SK-N-SH (cell line): ENCODE measurements at regions not wholly inside any gene's neighbourhood (a gene's known extent, or its start where the extent isn't known, plus 50 kb on each side); places are given as distances from the start of the nearest gene placed in this dataset.

Experiments used
- CTCF ChIA-PET: fragments of 300-600, 350-600 bp; formaldehyde crosslinking; extraction: SDS; loops from one replicate; lab custom pipeline; 2021; lab: Yijun Ruan, JAX
- POLR2A ChIA-PET: fragments of 350-600 bp; sonication (Branson Sonifier 250); formaldehyde crosslinking; extraction: SDS; loops from one replicate; lab custom pipeline; 2020; ENCODE audit warnings: antibody characterized with exemption, inconsistent platforms; lab: Yijun Ruan, JAX
- DNase-seq: peaks from one replicate; pipeline ENCODE4 v3.0.0; 2012
- H2AFZ ChIP-seq: fragments of 200-600 bp; sonication (generic); 2 replicates; pipeline ENCODE4 v1.8.1; 2016; ENCODE audit warnings: antibody characterized with exemption, mild to moderate bottlenecking, low read depth
- H3F3A ChIP-seq: fragments of 200-600 bp; sonication (generic); replicated peaks from 2 replicates; pipeline ENCODE3; 2016; ENCODE audit warnings: antibody characterized with exemption, mild to moderate bottlenecking; ENCODE audit not compliant: insufficient read depth
- H3K27ac ChIP-seq, 2 experiments: fragments of 200-500 bp in 1 of 2; fragments of 200-600 bp in 1 of 2; sonication (Bioruptor generic) in 1 of 2; sonication (generic), shearing (Covaris generic) in 1 of 2; 2 replicates each; pipeline versions ENCODE4 v1.5.1 to v1.6.1; 2014 to 2016; ENCODE audit warnings: low read depth in 2 of 2, inconsistent platforms in 1 of 2, low read length in 1 of 2, mild to moderate bottlenecking in 1 of 2, mixed read lengths in 1 of 2
- H3K27me3 ChIP-seq: fragments of 200-600 bp; sonication (generic), shearing (Covaris generic); 2 replicates; pipeline ENCODE4 v1.6.1; 2016; ENCODE audit warnings: mixed run types; ENCODE audit not compliant: insufficient read depth
- H3K36me3 ChIP-seq, 2 experiments: fragments of 200-500 bp in 1 of 2; fragments of 200-600 bp in 1 of 2; sonication (Bioruptor generic) in 1 of 2; sonication (generic) in 1 of 2; replicated peaks in 1 of 2; 2 replicates each; pipeline versions ENCODE3 to v1.5.1; 2014 to 2016; ENCODE audit warnings: low read length in 1 of 2, mild to moderate bottlenecking in 1 of 2; ENCODE audit not compliant: insufficient read depth in 2 of 2, control insufficient read depth in 1 of 2
- H3K4me1 ChIP-seq, 2 experiments: fragments of 200-500 bp in 1 of 2; fragments of 200-600 bp in 1 of 2; sonication (Bioruptor generic) in 1 of 2; sonication (generic), shearing (Covaris generic) in 1 of 2; 2 replicates each; pipeline versions ENCODE4 v1.5.1 to v1.6.1; 2014 to 2016; ENCODE audit warnings: low read depth in 1 of 2, low read length in 1 of 2, mixed run types in 1 of 2; ENCODE audit not compliant: insufficient read depth in 2 of 2, control insufficient read depth in 1 of 2
- H3K4me2 ChIP-seq: fragments of 200-600 bp; sonication (generic), shearing (Covaris generic); 2 replicates; pipeline ENCODE4 v1.6.1; 2017; ENCODE audit warnings: mixed run types
- H3K4me3 ChIP-seq, 2 experiments: fragments of 200-500 bp in 1 of 2; fragments of 200-600 bp in 1 of 2; sonication (Bioruptor generic) in 1 of 2; sonication (generic), shearing (Covaris generic) in 1 of 2; 2 replicates each; pipeline versions ENCODE4 v1.5.1 to v1.8.1; 2014 to 2016; ENCODE audit warnings: low read depth in 2 of 2, inconsistent platforms in 1 of 2, low read length in 1 of 2, mild to moderate bottlenecking in 1 of 2, mixed read lengths in 1 of 2, moderate library complexity in 1 of 2
- H3K79me2 ChIP-seq: fragments of 200-600 bp; sonication (generic); 2 replicates; pipeline ENCODE4 v1.8.1; 2017; ENCODE audit warnings: mild to moderate bottlenecking; ENCODE audit not compliant: insufficient read depth
- H3K9ac ChIP-seq: fragments of 200-600 bp; sonication (generic); 2 replicates; pipeline ENCODE4 v1.6.1; 2017; ENCODE audit warnings: mixed run types
- H3K9me2 ChIP-seq: fragments of 200-600 bp; sonication (generic); 2 replicates; pipeline ENCODE4 v1.6.1; 2017; ENCODE audit warnings: mixed run types
- H3K9me3 ChIP-seq: fragments of 200-600 bp; sonication (generic); 2 replicates; pipeline ENCODE4 v1.6.1; 2017; ENCODE audit warnings: mixed run types, mild to moderate bottlenecking, moderate library complexity
- H4K20me1 ChIP-seq: fragments of 200-600 bp; sonication (generic); 2 replicates; pipeline ENCODE4 v1.6.1; 2017; ENCODE audit warnings: mild to moderate bottlenecking, mixed run types; ENCODE audit not compliant: insufficient read depth
- ELF1 ChIP-seq: IDR thresholded peaks from 2 replicates; pipeline ENCODE4 v1.4.0; 2012
- EP300 ChIP-seq, 2 experiments: IDR thresholded peaks; 2 replicates each; pipeline versions ENCODE4 v1.4.0 to v1.6.1; 2012; ENCODE audit warnings: borderline replicate concordance in 1 of 2, low read depth in 1 of 2, low read length in 1 of 2
- EZH2phosphoT487 ChIP-seq: fragments of 200-600 bp; sonication (generic); IDR thresholded peaks from 2 replicates; pipeline ENCODE4 v1.6.1; 2017; ENCODE audit warnings: low read depth, mixed run types, mild to moderate bottlenecking, antibody characterized with exemption, moderate library complexity, borderline replicate concordance
- GABPA ChIP-seq: IDR thresholded peaks from 2 replicates; pipeline ENCODE4 v1.4.0; 2012; ENCODE audit warnings: low read depth, mild to moderate bottlenecking
- JUND ChIP-seq: IDR thresholded peaks from 2 replicates; pipeline ENCODE4 v1.4.0; 2012
- NFIC ChIP-seq: IDR thresholded peaks from 2 replicates; pipeline ENCODE4 v1.4.0; 2012; ENCODE audit warnings: borderline replicate concordance
- NRF1 ChIP-seq: IDR thresholded peaks from 2 replicates; pipeline ENCODE4 v1.6.1; 2012; ENCODE audit warnings: low read depth, mild to moderate bottlenecking, low read length
- POLR2AphosphoS5 ChIP-seq: IDR thresholded peaks from 2 replicates; pipeline ENCODE4 v1.6.1; 2012; ENCODE audit warnings: low read depth, low read length
- RAD21 ChIP-seq: IDR thresholded peaks from 2 replicates; pipeline ENCODE4 v1.6.1; 2012; ENCODE audit warnings: mild to moderate bottlenecking, low read length
- RFX5 ChIP-seq: IDR thresholded peaks from 2 replicates; pipeline ENCODE4 v1.6.1; 2012; ENCODE audit warnings: mild to moderate bottlenecking, improper control_type of control experiment, low read length
- SIN3A ChIP-seq: IDR thresholded peaks from 2 replicates; pipeline ENCODE4 v1.6.1; 2012; ENCODE audit warnings: low read depth, mild to moderate bottlenecking, low read length, moderate library complexity, borderline replicate concordance
- TCF12 ChIP-seq: IDR thresholded peaks from 2 replicates; pipeline ENCODE4 v1.4.0; 2012
- TEAD4 ChIP-seq: IDR thresholded peaks from 2 replicates; pipeline ENCODE4 v1.4.0; 2012; ENCODE audit warnings: mild to moderate bottlenecking, borderline replicate concordance; ENCODE audit not compliant: insufficient read depth
- USF1 ChIP-seq: IDR thresholded peaks from 2 replicates; pipeline ENCODE4 v1.4.0; 2012; ENCODE audit warnings: low read depth, borderline replicate concordance
- WGBS: methylation state at CpG from one replicate; pipeline ENCODE4 v1.1.6; 2017; ENCODE audit warnings: low lambda C conversion rate; 5-methylcytosine and 5-hydroxymethylcytosine counted together
- TF ChIP-seq, protein P1 (sequence below): IDR thresholded peaks from 2 replicates; pipeline ENCODE4 v1.4.0; 2012; ENCODE audit warnings: low read depth, borderline replicate concordance
- TF ChIP-seq, protein P2 (sequence below): IDR thresholded peaks from 2 replicates; pipeline ENCODE4; 2012

- Histone ChIP-seq H3K4me3 (no peak overlapping the region; a peak in 1 of 4 replicates), H3K4me2 (peak overlapping the region; percentile 8; the same call in 1 of the 2 replicates), H2AFZ (no peak overlapping the region), H3K79me2 (no peaks in the 10 kb centered on the region), H3F3A (peaks cover 16% of the 10 kb centered on the region), H3K9me3 (no peaks in the 10 kb centered on the region), H3K36me3 (no peaks in the 10 kb centered on the region), H3K9me2 (no peaks in the 10 kb centered on the region), H3K9ac (no peak overlapping the region), H3K27me3 (no peaks in the 10 kb centered on the region), H4K20me1 (no peaks in the 10 kb centered on the region), H3K27ac (peak overlapping the region; percentile 55 to 85)
- peak; percentile 30 for DNase-seq
- ChIA-PET CTCF (interaction anchor here (1.3 kb wide), 1 partner anchor 118 kb away, joined by 3 read pairs; no protein-coding TSS in a partner anchor), POLR2A (no interaction called here)
- WGBS = 27% methylated on average over 8 of the region's 8 CpGs
- TF ChIP-seq RAD21 (no peak; the same call in 1 of the 2 replicates), SIN3A (0 out of 2 replicates have a peak, but pooled peaks have one; percentile 29), NFIC (peak; percentile 47; the same call in 1 of the 2 replicates), RFX5 (no peak), GABPA (no peak), TCF12 (peak; percentile 78), EP300 (IDR thresholded peaks at IDR 0.05; ENCODE audit: borderline replicate concordance in 1 of 2, low read depth in 1 of 2, low read length in 1 of 2) (peak; percentile 42 to 48; a peak in 3 of 4 replicates), POLR2AphosphoS5 (peak; percentile 32; the same call in 1 of the 2 replicates), EZH2phosphoT487 (no peak), ELF1 (no peak), JUND (no peak), USF1 (no peak), TEAD4 (no peak), NRF1 (no peak)
- TF ChIP-seq, protein P1, sequence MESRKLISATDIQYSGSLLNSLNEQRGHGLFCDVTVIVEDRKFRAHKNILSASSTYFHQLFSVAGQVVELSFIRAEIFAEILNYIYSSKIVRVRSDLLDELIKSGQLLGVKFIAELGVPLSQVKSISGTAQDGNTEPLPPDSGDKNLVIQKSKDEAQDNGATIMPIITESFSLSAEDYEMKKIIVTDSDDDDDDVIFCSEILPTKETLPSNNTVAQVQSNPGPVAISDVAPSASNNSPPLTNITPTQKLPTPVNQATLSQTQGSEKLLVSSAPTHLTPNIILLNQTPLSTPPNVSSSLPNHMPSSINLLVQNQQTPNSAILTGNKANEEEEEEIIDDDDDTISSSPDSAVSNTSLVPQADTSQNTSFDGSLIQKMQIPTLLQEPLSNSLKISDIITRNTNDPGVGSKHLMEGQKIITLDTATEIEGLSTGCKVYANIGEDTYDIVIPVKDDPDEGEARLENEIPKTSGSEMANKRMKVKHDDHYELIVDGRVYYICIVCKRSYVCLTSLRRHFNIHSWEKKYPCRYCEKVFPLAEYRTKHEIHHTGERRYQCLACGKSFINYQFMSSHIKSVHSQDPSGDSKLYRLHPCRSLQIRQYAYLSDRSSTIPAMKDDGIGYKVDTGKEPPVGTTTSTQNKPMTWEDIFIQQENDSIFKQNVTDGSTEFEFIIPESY = no peak
- TF ChIP-seq, protein P2, sequence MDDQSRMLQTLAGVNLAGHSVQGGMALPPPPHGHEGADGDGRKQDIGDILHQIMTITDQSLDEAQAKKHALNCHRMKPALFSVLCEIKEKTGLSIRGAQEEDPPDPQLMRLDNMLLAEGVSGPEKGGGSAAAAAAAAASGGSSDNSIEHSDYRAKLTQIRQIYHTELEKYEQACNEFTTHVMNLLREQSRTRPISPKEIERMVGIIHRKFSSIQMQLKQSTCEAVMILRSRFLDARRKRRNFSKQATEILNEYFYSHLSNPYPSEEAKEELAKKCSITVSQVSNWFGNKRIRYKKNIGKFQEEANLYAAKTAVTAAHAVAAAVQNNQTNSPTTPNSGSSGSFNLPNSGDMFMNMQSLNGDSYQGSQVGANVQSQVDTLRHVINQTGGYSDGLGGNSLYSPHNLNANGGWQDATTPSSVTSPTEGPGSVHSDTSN = peak; percentile 69
- TF ChIP-seq, all 33 proteins: peak for 6
- peaks cover 18 to 19% of the 10 kb centered on the region in 2 experiments for H3K4me1 ChIP-seq
These were observed 500.0 kb downstream of the SPATA31D1 start for GRCh38 chr9:82488313-82489200.
